Breast epithelium (tissue), 4 donors: ENCODE measurements at regions not wholly inside any gene's neighbourhood (a gene's known extent, or its start where the extent isn't known, plus 50 kb on each side); places are given as distances from the start of the nearest gene placed in this dataset.
"Not testable (repeated sequence)": the region's sequence is repeated elsewhere in the genome, so short reads cannot be mapped to it uniquely, and the experiment has no call there.

Experiments
- DNase-seq, 2 donors: peaks; one replicate each; pipeline ENCODE4 v3.0.0-alpha.2; 2019; ENCODE audit warnings: low spot score in 2 of 2
- H3K27ac ChIP-seq, 2 donors: fragments of 200-600 bp; sonication (generic) in 1 of 2; one replicate each; pipeline ENCODE4 v1.5.1; 2016 to 2019; ENCODE audit warnings: mild to moderate bottlenecking in 1 of 2
- H3K27me3 ChIP-seq, 2 donors: fragments of 200-600 bp; sonication (generic) in 1 of 2; one replicate each; pipeline versions ENCODE4 v1.5.1 to v1.6.0; 2017 to 2019; ENCODE audit warnings: control low read depth in 1 of 2, mild to moderate bottlenecking in 1 of 2
- H3K36me3 ChIP-seq: fragments of 200-600 bp; one replicate; pipeline ENCODE4 v1.5.1; 2019
- H3K4me1 ChIP-seq, 2 donors: fragments of 200-600 bp; sonication (generic); one replicate each; pipeline ENCODE4 v1.5.1; 2016 to 2019; ENCODE audit warnings: control low read depth in 1 of 2
- H3K4me3 ChIP-seq, 3 donors: fragments of 200-600 bp; sonication (generic); 1 replicate in 2 of 3; 2 replicates in 1 of 3; pipeline ENCODE4 v1.5.1; 2016 to 2019; ENCODE audit warnings: mild to moderate bottlenecking in 3 of 3, moderate library complexity in 2 of 3
- H3K9me3 ChIP-seq, 2 donors: fragments of 200-600 bp; sonication (generic) in 1 of 2; one replicate each; pipeline ENCODE4 v1.5.1; 2016 to 2019; ENCODE audit warnings: control low read depth in 1 of 2
- POLR2A ChIP-seq: fragments of 450-650 bp; IDR thresholded peaks from one replicate; pipeline ENCODE4 v1.6.1; 2016; ENCODE audit warnings: antibody characterized with exemption, mild to moderate bottlenecking, moderate library complexity
- POLR2AphosphoS5 ChIP-seq, 3 donors: sonication (generic); formaldehyde crosslinking; IDR thresholded peaks; one replicate each; pipeline ENCODE4 v1.6.1; 2017; ENCODE audit warnings: antibody characterized with exemption in 3 of 3
- intact Hi-C: fragments of 100-400 bp; cut with DNase I; formaldehyde crosslinking; loops from one replicate; pipeline ENCODE4 v1.15.1; 2023; ENCODE audit warnings: low total_unique reads
- TF ChIP-seq, protein P1 (sequence below), 3 donors: fragments of 450-650 bp; IDR thresholded peaks; one replicate each; pipeline ENCODE4 v1.5.1; 2016 to 2017; ENCODE audit warnings: antibody characterized with exemption in 3 of 3, mild to moderate bottlenecking in 3 of 3, moderate library complexity in 3 of 3

DNA sequence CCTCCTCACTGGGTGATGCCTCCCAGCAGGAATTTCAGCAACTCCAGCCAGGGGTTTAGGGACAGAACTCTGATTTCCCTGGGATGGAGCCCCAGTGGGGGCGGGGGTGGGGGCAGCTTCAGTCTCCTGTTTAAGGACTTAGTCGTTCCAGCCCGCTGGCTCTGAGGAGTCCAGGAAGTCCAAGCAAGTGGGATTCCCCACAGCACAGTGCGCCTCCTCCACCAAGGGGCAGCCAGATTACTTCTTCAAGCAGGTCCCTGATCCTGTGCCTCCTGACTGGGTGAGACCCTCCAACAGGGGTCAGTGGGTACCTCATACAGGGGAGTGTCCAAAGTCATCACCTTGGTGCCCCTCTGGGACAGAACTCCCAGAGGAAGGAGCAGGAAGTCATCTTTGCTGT, 1438.4 kb upstream of the B3GALT2 start:
- H3K27me3 ChIP-seq, result no peaks in the 10 kb centered on the region

DNA sequence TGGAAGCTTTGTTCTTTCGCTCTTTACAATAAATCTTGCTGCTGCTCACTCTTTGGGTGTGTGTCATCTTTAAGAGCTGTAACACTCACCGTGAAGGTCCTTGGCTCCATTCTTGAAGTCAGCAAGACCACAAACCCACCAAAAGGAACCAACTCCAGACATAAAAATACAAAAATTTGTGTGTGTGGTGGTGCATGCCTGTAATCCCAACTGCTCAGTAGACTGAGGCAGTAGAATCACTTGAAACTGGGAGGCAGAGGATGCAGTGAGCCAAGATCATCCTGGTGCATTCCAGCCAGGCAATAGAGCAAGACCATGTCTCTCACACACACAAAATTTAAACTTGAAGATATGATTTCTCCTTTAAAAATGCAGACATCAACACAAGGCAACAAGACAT, 1431.7 kb upstream of the B3GALT2 start:
- TF ChIP-seq, protein P1, sequence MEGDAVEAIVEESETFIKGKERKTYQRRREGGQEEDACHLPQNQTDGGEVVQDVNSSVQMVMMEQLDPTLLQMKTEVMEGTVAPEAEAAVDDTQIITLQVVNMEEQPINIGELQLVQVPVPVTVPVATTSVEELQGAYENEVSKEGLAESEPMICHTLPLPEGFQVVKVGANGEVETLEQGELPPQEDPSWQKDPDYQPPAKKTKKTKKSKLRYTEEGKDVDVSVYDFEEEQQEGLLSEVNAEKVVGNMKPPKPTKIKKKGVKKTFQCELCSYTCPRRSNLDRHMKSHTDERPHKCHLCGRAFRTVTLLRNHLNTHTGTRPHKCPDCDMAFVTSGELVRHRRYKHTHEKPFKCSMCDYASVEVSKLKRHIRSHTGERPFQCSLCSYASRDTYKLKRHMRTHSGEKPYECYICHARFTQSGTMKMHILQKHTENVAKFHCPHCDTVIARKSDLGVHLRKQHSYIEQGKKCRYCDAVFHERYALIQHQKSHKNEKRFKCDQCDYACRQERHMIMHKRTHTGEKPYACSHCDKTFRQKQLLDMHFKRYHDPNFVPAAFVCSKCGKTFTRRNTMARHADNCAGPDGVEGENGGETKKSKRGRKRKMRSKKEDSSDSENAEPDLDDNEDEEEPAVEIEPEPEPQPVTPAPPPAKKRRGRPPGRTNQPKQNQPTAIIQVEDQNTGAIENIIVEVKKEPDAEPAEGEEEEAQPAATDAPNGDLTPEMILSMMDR (IDR thresholded peaks at IDR 0.05), result no peak
- TF ChIP-seq POLR2A, result no peak
- TF ChIP-seq POLR2AphosphoS5 (IDR thresholded peaks at IDR 0.05), result no peak
- H3K4me1 ChIP-seq, result no peaks in the 10 kb centered on the region

More for the DNA sequence above, 1438.4 kb upstream of the B3GALT2 start:
- Histone ChIP-seq H3K36me3 (no peaks in the 10 kb centered on the region), H3K4me1 (no peaks in the 10 kb centered on the region), H3K27ac (no peak overlapping the region), H3K9me3 (peaks cover 0 to 11% of the 10 kb centered on the region in 2 donors), H3K4me3 (no peak overlapping the region)
- intact Hi-C loops, result no loop called here
- no peak for TF ChIP-seq POLR2A
- TF ChIP-seq, protein P1 (IDR thresholded peaks at IDR 0.05), result no peak
- TF ChIP-seq POLR2AphosphoS5 (IDR thresholded peaks at IDR 0.05), result no peak
- DNase-seq, result no peak

GRCh38 chr1:194617272-194617671, 1430.9 kb upstream of the B3GALT2 start:
- H3K27me3 ChIP-seq, result not testable (repeated sequence)
- peaks cover 0 to 11% of the 10 kb centered on the region in 2 donors for H3K9me3 ChIP-seq

More for the DNA sequence above, 1431.7 kb upstream of the B3GALT2 start:
- intact Hi-C loops, result no loop called here
- Histone ChIP-seq H3K27ac (no peak overlapping the region), H3K36me3 (no peaks in the 10 kb centered on the region), H3K9me3 (peaks cover 0 to 11% of the 10 kb centered on the region in 2 donors), H3K27me3 (no peaks in the 10 kb centered on the region), H3K4me3 (no peak overlapping the region)
- DNase-seq, result no peak

DNA sequence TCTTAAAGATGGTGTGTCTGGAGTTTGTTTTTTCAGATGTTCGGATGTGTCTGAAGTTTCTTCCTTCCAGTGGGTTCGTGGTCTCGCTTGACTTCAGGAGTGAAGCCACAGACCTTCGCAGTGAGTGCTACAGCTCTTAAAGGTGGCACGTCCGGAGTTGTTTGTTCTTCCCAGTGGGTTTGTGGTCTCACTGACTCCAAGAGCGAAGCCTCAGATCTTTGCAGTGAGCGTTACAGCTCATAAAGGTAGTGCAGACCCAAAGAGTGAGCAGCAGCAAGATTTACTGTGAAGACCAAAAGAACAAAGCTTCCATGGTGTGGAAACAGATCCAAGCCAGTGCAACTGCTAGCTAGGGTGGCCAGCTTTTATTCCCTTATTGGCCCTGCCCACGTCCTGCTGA, 1430.4 kb upstream of the B3GALT2 start:
- H3K27ac ChIP-seq, result no peak overlapping the region
- H3K27me3 ChIP-seq, result no peaks in the 10 kb centered on the region
- no peaks in the 10 kb centered on the region for H3K4me1 ChIP-seq
- DNase-seq, result no peak
- TF ChIP-seq, protein P1 (IDR thresholded peaks at IDR 0.05), result no peak
- H3K9me3 ChIP-seq, result peaks cover 0 to 11% of the 10 kb centered on the region in 2 donors
- intact Hi-C loops, result no loop called here
- H3K36me3 ChIP-seq, result no peaks in the 10 kb centered on the region
- no peak overlapping the region for H3K4me3 ChIP-seq

More at GRCh38 chr1:194617272-194617671, 1430.9 kb upstream of the B3GALT2 start:
- DNase-seq, H3K4me3 ChIP-seq, H3K4me1 ChIP-seq, H3K36me3 ChIP-seq, intact Hi-C loops, H3K27ac ChIP-seq: not testable (repeated sequence)

DNA sequence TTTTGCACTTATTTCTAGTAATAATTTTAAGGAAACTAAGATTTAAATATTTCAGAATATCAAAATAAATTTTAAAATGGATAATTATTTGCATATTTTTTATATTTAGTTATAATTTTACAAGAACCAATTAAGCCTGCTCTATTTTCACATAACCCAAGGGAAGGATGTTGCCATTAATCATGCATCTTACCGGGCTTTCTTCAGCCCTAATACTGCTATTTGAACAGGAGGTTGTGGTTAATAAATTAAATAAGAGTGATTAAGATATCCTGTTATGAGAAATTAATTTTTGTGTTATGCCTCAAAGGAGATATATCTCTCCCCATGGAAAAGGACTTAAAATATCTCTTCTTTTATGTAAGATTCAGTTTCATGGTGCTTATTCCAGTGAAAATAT, 1415.8 kb upstream of the B3GALT2 start:
- H3K4me3 ChIP-seq, result no peak overlapping the region
- peaks cover 0 to 2% of the 10 kb centered on the region in 2 donors for H3K9me3 ChIP-seq
- H3K4me1 ChIP-seq, result no peaks in the 10 kb centered on the region
- no peak for DNase-seq
- peaks cover 5% of the 10 kb centered on the region for H3K36me3 ChIP-seq
- no peaks in the 10 kb centered on the region for H3K27me3 ChIP-seq
- intact Hi-C loops, result no loop called here
- no peak overlapping the region for H3K27ac ChIP-seq
- TF ChIP-seq, protein P1 (IDR thresholded peaks at IDR 0.05), result no peak
- TF ChIP-seq POLR2AphosphoS5 (IDR thresholded peaks at IDR 0.05), result no peak
- TF ChIP-seq POLR2A, result no peak

GRCh38 chr1:194600716-194601115, 1414.3 kb upstream of the B3GALT2 start:
- no peaks in the 10 kb centered on the region for H3K9me3 ChIP-seq
- H3K4me3 ChIP-seq, result no peak overlapping the region
- H3K36me3 ChIP-seq, result peaks cover 5% of the 10 kb centered on the region
- intact Hi-C loops, result no loop called here
- TF ChIP-seq POLR2AphosphoS5 (IDR thresholded peaks at IDR 0.05) (no peak), POLR2A (no peak)
- TF ChIP-seq, protein P1 (IDR thresholded peaks at IDR 0.05), result no peak
- DNase-seq, result no peak
- no peaks in the 10 kb centered on the region for H3K4me1 ChIP-seq
- H3K27me3 ChIP-seq, result no peaks in the 10 kb centered on the region
- no peak overlapping the region for H3K27ac ChIP-seq
